AG09319 (cell line): ENCODE measurements at regions not wholly inside any gene's neighbourhood (a gene's known extent, or its start where the extent isn't known, plus 50 kb on each side); places are given as distances from the start of the nearest gene placed in this dataset.

ENCODE experiments used
- DNase-seq: peaks from one replicate; pipeline ENCODE4 v3.0.0-alpha.2; 2010; ENCODE audit warnings: low read depth; ENCODE audit errors: extremely low read depth
- CTCF ChIP-seq: IDR thresholded peaks from 2 replicates; pipeline ENCODE4 v1.5.1; 2011; ENCODE audit warnings: low read depth, mild to moderate bottlenecking, inconsistent platforms, low read length, moderate library complexity

DNA sequence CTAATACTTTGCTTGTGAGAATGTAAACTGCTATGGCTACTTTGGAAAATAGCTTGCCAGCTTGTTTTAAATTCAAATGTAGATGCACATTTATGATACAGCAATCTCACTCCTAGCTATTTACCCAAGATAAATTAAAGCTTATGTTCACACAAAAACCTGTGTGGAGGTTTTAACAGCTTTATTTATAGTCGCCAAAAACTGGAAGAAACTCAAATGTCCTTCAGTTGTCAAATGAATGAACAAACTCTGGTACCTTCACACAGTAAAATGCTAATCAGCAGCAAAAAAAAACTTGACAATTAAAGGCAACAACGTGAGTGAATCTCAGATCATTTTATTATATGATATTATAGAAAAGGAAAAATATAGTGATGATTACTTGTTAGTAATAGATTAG, 248.6 kb upstream of the NECTIN3 start:
- no peak for DNase-seq
- TF ChIP-seq CTCF = no peak

DNA sequence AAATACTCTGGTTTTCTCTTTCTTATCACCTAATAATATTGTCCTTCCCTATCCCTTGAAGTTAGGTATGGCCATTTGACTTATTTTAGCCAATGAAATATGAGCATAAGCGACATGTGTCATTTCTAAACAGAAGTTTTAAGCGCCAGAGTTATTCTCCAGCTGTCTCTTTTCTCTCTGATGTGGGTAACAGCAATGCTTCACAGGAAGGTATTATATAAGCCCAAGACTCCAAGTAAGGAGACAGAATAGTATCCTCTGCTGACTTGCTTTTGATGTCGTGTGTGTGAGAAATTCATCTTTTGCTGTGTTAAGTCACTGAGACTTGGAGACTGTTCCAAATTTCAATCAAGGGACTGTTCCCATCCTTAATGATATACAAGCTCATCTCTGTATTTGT, 224.6 kb upstream of the NECTIN3 start:
- TF ChIP-seq CTCF = no peak
- no peak for DNase-seq

GRCh38 chr3:110849064-110849463, 222.6 kb upstream of the NECTIN3 start:
- DNase-seq = no peak
- TF ChIP-seq CTCF = no peak

GRCh38 chr3:110851736-110852135, 219.9 kb upstream of the NECTIN3 start:
- DNase-seq = no peak
- no peak for TF ChIP-seq CTCF

DNA sequence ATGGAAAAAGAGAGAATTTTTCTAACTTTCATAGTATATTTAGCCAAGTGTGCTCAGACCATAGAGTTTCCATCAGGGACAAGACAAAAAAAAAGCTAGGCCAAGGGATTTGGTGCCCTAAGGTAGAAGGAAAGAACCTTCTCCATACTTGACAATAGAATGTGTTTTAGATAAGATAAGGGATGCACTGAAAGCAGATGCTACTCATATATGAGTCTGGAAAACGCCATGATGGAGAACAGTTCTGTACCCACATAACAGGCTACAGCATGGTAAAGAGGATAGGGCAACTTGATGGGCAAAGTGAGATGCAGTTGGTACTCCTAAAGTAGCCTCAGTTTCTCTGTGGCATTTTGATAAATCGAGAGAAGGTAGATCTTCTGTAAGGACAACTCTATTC, 216.4 kb upstream of the NECTIN3 start:
- no peak for DNase-seq
- no peak for TF ChIP-seq CTCF

GRCh38 chr3:110856916-110857315, 214.7 kb upstream of the NECTIN3 start:
- DNase-seq = no peak
- no peak for TF ChIP-seq CTCF

DNA sequence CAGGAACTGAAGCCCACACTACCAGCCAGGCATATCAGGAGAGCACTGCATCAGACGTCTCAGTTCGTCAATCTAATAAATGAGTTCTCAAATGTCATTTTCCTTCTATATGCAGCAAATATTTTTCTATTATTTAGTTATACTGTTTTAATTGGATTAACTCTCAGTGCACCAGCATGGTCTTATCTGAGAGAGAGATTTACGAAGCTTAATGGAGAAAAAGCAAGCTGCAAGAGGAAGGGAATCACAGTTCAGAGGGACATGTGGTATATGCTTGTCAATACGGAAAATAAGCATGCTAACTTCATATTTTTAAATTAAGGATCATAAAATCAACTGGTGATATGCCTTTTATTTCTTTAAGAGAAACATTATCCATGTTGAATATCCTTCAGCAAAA, 213.1 kb upstream of the NECTIN3 start:
- DNase-seq = no peak

More for the DNA sequence above, 213.1 kb upstream of the NECTIN3 start:
- no peak for TF ChIP-seq CTCF
